ENCODE measurements at regions not wholly inside any gene's neighbourhood (a gene's known extent, or its start where the extent isn't known, plus 50 kb on each side); places are given as distances from the start of the nearest gene placed in this dataset.
A peak's percentile ranks its signal among the peaks of the same experiment; 100 is the strongest.

DNA sequence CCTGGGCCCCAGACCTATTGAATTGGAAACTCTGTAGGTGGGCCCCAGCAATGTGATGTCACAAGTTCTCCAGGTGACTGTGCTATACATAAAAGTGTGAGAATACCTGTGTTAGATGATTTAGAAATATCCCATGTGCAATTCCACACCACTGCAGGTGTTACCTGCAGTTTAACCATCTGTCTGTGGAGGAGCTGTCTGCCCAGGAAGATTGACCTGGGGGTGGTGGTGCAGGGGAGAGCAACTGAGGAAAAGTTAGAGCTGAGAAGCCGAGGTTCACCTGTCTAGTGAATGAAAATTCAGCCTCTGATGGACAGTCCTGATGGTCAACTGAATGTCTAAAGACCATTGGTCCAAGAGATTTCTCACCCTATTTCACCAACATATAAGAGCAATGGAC lies 132.2 kb upstream of the SLC24A5 start:
- DNase-seq (ENCODE audit: low read depth), result no peak
- TF ChIP-seq, protein P1, sequence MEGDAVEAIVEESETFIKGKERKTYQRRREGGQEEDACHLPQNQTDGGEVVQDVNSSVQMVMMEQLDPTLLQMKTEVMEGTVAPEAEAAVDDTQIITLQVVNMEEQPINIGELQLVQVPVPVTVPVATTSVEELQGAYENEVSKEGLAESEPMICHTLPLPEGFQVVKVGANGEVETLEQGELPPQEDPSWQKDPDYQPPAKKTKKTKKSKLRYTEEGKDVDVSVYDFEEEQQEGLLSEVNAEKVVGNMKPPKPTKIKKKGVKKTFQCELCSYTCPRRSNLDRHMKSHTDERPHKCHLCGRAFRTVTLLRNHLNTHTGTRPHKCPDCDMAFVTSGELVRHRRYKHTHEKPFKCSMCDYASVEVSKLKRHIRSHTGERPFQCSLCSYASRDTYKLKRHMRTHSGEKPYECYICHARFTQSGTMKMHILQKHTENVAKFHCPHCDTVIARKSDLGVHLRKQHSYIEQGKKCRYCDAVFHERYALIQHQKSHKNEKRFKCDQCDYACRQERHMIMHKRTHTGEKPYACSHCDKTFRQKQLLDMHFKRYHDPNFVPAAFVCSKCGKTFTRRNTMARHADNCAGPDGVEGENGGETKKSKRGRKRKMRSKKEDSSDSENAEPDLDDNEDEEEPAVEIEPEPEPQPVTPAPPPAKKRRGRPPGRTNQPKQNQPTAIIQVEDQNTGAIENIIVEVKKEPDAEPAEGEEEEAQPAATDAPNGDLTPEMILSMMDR (IDR thresholded peaks at IDR 0.05; ENCODE audit: insufficient read depth, low read length, poor library complexity, severe bottlenecking), result peak; percentile 22
- Histone ChIP-seq H3K27me3 (ENCODE audit: control insufficient read depth, insufficient read depth, low read length) (no peaks in the 10 kb centered on the region), H3K36me3 (ENCODE audit: control insufficient read depth, insufficient read depth, low read length) (no peaks in the 10 kb centered on the region), H3K4me3 (ENCODE audit: low read depth, low read length) (no peak overlapping the region)

DNA sequence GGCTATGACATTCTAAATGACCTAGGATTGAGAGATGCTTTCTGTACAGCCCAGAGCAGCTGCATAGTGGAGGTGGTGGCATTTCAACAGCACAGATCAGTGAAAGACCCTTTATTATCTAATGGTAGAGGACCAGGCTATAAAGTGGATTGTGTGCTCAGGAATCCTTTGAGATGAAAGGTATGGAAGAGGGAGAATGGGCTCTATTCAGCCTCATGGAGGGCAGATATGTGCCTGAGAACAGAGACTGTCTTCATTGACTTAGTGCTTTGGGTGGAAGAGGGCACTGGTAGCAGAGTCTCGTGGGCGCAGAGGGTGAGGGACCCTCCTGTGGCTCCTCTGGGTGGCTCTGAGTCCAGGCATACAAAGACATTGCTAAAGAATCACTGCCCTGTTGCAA lies 130.0 kb upstream of the SLC24A5 start:
- Histone ChIP-seq H3K27me3 (ENCODE audit: control insufficient read depth, insufficient read depth, low read length) (no peaks in the 10 kb centered on the region), H3K36me3 (ENCODE audit: control insufficient read depth, insufficient read depth, low read length) (no peaks in the 10 kb centered on the region), H3K4me3 (ENCODE audit: low read depth, low read length) (no peak overlapping the region)
- DNase-seq (ENCODE audit: low read depth), result no peak
- TF ChIP-seq, protein P1 (IDR thresholded peaks at IDR 0.05; ENCODE audit: insufficient read depth, low read length, poor library complexity, severe bottlenecking), result no peak

DNA sequence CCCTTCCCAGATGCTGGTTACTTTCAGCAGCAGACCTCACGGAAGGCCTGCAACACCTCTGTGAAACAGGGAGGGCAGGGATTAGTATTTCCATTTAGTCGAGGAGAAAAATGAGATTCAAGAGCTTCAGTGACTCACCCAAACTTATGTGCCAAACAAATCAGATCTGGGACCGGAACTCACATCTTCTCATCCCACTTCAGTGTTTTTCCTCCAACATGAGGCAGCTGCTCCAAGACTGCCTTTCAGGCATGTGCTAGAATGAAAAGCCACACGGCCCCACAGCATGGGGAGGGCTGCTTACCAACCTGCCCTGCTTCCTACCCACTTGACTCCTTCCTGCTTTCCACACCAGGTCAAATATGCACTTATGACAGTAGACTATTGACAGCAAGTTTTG lies 129.4 kb upstream of the SLC24A5 start:
- H3K27me3 ChIP-seq (ENCODE audit: control insufficient read depth, insufficient read depth, low read length), result no peaks in the 10 kb centered on the region
- TF ChIP-seq, protein P1 (IDR thresholded peaks at IDR 0.05; ENCODE audit: insufficient read depth, low read length, poor library complexity, severe bottlenecking), result no peak
- DNase-seq (ENCODE audit: low read depth), result no peak
- no peak overlapping the region for H3K4me3 ChIP-seq (ENCODE audit: low read depth, low read length)
- H3K36me3 ChIP-seq (ENCODE audit: control insufficient read depth, insufficient read depth, low read length), result no peaks in the 10 kb centered on the region

DNA sequence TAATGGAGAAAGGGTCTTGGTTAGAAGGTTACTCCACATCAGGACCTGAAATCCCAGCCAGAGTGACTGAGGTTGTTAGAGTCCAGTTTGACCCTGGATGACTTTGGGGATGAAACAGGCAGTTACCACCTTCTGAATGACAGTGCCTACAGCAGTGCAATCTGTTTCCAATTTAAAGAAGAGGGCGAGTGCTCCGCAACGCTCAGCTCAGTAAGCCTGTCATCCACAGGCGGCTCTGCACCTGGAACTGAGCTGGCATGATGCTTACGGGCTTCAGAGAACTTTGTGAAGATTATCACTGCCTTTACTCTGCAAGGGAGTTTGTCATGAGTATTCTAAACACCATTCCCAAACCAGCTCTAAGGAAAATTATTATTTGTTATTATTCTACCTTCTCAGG lies 127.7 kb upstream of the SLC24A5 start:
- TF ChIP-seq, protein P1 (IDR thresholded peaks at IDR 0.05; ENCODE audit: insufficient read depth, low read length, poor library complexity, severe bottlenecking), result no peak
- DNase-seq (ENCODE audit: low read depth), result no peak
- no peaks in the 10 kb centered on the region for H3K27me3 ChIP-seq (ENCODE audit: control insufficient read depth, insufficient read depth, low read length)
- H3K36me3 ChIP-seq (ENCODE audit: control insufficient read depth, insufficient read depth, low read length), result no peaks in the 10 kb centered on the region
- no peak overlapping the region for H3K4me3 ChIP-seq (ENCODE audit: low read depth, low read length)

DNA sequence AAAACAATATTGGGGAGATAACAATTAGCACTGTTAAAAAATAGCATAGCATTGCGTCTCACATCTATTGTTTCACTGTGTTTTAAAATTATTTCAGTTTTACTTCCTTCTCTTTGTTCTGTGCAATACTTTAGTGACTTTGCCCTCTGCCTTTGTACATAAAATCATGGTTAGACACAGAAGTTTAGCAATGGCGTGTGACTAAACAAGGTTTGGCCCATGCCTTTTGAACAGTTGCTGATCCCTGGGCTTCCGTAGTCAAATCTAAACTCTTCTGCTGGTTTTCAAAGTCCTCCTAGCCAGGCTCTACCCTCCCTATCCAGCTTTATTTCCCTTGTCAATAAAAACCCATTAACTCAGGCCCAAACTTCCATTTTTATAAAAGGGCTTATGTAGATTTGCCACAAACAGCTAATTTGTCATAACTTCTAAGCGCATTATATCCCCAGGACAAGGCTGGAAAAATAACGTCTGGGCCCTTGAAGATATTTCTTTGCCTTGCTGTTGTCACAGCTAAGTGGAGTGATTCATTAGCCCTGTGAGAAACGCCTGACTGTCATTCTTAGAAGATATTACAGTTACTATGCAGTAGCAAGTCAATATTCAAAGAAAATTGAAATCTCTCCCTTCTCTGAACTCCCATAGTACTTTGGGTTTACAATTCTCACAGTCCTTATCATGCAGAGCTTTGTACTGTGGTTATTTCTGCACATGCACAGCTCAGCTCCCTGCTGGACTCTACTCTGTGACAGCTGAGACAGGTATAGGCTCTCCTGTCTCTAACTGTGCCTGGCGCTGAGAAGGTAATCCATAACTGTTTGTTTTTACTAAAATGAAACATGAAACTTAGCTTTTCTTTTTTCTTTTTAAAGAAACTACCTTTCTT lies 123.4 kb upstream of the SLC24A5 start:
- no peaks in the 10 kb centered on the region for H3K27me3 ChIP-seq (ENCODE audit: control insufficient read depth, insufficient read depth, low read length)
- no peaks in the 10 kb centered on the region for H3K36me3 ChIP-seq (ENCODE audit: control insufficient read depth, insufficient read depth, low read length)
- TF ChIP-seq, protein P1 (IDR thresholded peaks at IDR 0.05; ENCODE audit: insufficient read depth, low read length, poor library complexity, severe bottlenecking), result no peak

DNA sequence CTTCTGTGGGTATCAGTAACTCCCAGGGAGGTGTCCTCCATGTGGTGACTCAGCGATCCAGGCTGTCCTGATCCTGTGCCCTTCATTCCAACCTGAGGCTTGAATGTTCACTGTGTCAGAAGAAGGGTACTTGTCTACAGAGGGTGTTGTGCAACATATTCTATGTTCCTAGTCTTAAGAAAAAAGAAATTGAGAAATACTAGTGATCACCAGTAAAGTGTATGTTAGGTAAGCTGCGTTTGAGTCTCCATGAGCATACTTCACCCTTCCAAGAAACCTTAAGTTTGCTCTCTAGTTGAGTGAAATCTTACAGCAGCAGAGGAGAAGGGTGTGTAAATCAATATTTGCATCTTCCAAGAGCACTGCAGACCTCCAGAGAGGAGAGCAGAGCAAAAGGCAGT lies 122.2 kb upstream of the SLC24A5 start:
- TF ChIP-seq, protein P1 (IDR thresholded peaks at IDR 0.05; ENCODE audit: insufficient read depth, low read length, poor library complexity, severe bottlenecking), result no peak
- no peak for DNase-seq (ENCODE audit: low read depth)

More for the DNA sequence above, 123.4 kb upstream of the SLC24A5 start:
- DNase-seq (ENCODE audit: low read depth), result no peak
- no peak overlapping the region for H3K4me3 ChIP-seq (ENCODE audit: low read depth, low read length)

More for the DNA sequence above, 122.2 kb upstream of the SLC24A5 start:
- no peaks in the 10 kb centered on the region for H3K27me3 ChIP-seq (ENCODE audit: control insufficient read depth, insufficient read depth, low read length)
- H3K4me3 ChIP-seq (ENCODE audit: low read depth, low read length), result no peak overlapping the region
- H3K36me3 ChIP-seq (ENCODE audit: control insufficient read depth, insufficient read depth, low read length), result no peaks in the 10 kb centered on the region

All from kidney epithelial cell (primary cell).